ENCODE measurements at regions not wholly inside any gene's neighbourhood (a gene's known extent, or its start where the extent isn't known, plus 50 kb on each side); places are given as distances from the start of the nearest gene placed in this dataset.

DNA sequence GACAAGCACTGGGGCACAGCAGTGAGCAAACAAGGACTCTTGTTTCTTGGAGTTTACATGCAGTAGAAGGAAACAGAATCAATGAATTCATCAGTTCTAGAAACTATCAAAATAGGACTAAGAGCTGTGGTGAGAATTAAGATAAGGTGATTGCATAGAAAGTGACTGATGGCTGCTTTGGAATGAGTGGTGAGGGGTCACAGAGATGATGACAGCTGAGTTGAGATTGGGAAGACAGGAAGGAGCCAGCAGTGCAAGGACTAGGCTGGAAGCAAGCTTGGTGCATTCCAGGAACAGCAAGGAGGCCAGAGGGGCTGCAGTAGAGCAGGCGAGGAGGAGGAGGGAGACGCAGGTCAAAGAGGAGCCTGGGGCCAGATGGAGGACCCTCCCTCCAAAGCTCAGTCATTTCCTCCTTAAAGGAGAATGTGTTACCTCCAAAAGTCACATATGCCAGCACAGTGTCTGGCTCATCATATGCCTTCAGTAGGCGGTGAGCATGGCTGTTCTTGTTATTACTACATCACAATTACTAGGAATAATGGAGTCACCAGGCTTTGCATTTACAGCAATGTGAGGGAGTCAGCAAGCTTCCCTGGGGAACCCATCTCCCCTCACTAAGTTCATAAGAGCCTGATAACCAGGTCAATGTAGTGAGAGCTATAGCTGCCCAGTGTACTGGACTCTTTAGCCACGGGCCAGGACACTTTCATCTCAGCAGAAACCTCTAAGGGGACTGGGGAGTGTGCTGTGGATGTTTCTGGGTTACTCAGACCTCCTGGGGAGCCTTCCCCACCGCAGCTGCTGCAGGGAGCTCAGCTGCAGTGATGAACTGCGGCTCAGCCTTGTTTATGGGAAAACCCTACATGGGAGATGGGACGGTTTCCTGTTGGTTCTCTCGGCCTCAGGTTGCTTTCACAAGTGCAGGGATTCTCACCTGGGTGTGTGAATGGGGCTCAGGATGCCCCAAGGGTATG is 157.2 kb downstream of the SEC14L1 start:
- TF ChIP-seq CTCF (IDR thresholded peaks at IDR 0.05; ENCODE audit: low read depth, low read length): no peak
- no peak for TF ChIP-seq EZH2phosphoT487 (IDR thresholded peaks at IDR 0.05; ENCODE audit: low read depth)

Data from OCI-LY3 (cell line).